Liver (tissue), 8 donors: ENCODE measurements at regions not wholly inside any gene's neighbourhood (a gene's known extent, or its start where the extent isn't known, plus 50 kb on each side); places are given as distances from the start of the nearest gene placed in this dataset.

Source experiments
- DNase-seq: peaks from one replicate; pipeline ENCODE4 v3.0.0-alpha.2; 2017; ENCODE audit warnings: low spot score
- H3K27ac ChIP-seq, 2 donors: one replicate each; pipeline ENCODE4 v1.7.0; 2013; ENCODE audit warnings: inconsistent platforms in 2 of 2, low read length in 2 of 2, control low read depth in 1 of 2, low read depth in 1 of 2, mild to moderate bottlenecking in 1 of 2
- H3K27me3 ChIP-seq, 4 donors: one replicate each; pipeline versions ENCODE4 v1.6.1 to v1.7.0; 2013; ENCODE audit warnings: low read length in 3 of 4, inconsistent platforms in 1 of 4, mild to moderate bottlenecking in 1 of 4, moderate library complexity in 1 of 4; ENCODE audit not compliant: control insufficient read depth in 4 of 4, insufficient read depth in 4 of 4
- H3K36me3 ChIP-seq, 4 donors: one replicate each; pipeline versions ENCODE4 v1.6.1 to v1.7.0; 2013; ENCODE audit warnings: low read length in 3 of 4, mild to moderate bottlenecking in 3 of 4, low read depth in 1 of 4, moderate library complexity in 1 of 4; ENCODE audit not compliant: control insufficient read depth in 4 of 4, insufficient read depth in 3 of 4
- H3K4me1 ChIP-seq, 4 donors: one replicate each; pipeline versions ENCODE4 v1.6.1 to v1.7.0; 2013; ENCODE audit warnings: low read length in 3 of 4, mild to moderate bottlenecking in 3 of 4, moderate library complexity in 1 of 4; ENCODE audit not compliant: control insufficient read depth in 4 of 4, insufficient read depth in 4 of 4
- H3K4me3 ChIP-seq, 3 donors: one replicate each; pipeline versions ENCODE4 v1.6.1 to v1.7.0; 2013; ENCODE audit warnings: low read length in 3 of 3, control low read depth in 1 of 3, low read depth in 1 of 3, mild to moderate bottlenecking in 1 of 3
- H3K9ac ChIP-seq, 2 donors: one replicate each; pipeline ENCODE4 v1.7.0; 2013; ENCODE audit warnings: low read length in 2 of 2, mild to moderate bottlenecking in 2 of 2, moderate library complexity in 2 of 2, control low read depth in 1 of 2, low read depth in 1 of 2
- H3K9me3 ChIP-seq, 4 donors: one replicate each; pipeline versions ENCODE4 v1.6.1 to v1.7.0; 2013; ENCODE audit warnings: low read length in 3 of 4; ENCODE audit not compliant: control insufficient read depth in 4 of 4
- EGR1 ChIP-seq, 2 donors: IDR thresholded peaks; 2 replicates each; pipeline ENCODE4 v1.6.1; 2016 to 2018; ENCODE audit warnings: antibody characterized with exemption in 2 of 2, low read depth in 2 of 2
- FOXA1 ChIP-seq: IDR thresholded peaks from 2 replicates; pipeline ENCODE4 v1.6.1; 2016; ENCODE audit warnings: antibody characterized with exemption
- FOXA2 ChIP-seq: IDR thresholded peaks from 2 replicates; pipeline ENCODE4 v1.6.1; 2016; ENCODE audit warnings: antibody characterized with exemption
- GABPA ChIP-seq, 2 donors: IDR thresholded peaks in 1 of 2; conservative IDR thresholded peaks in 1 of 2; 2 replicates each; pipeline ENCODE4 v1.6.1; 2016; ENCODE audit warnings: antibody characterized with exemption in 2 of 2, mild to moderate bottlenecking in 1 of 2, moderate library complexity in 1 of 2
- HNF4A ChIP-seq, 2 donors: conservative IDR thresholded peaks; 2 replicates each; pipeline ENCODE4 v1.6.1; 2016; ENCODE audit warnings: antibody characterized with exemption in 2 of 2, mild to moderate bottlenecking in 2 of 2
- HNF4G ChIP-seq: IDR thresholded peaks from 2 replicates; pipeline ENCODE4 v1.6.1; 2016; ENCODE audit warnings: antibody characterized with exemption
- JUND ChIP-seq, 2 donors: IDR thresholded peaks; 2 replicates each; pipeline ENCODE4 v1.6.1; 2016; ENCODE audit warnings: antibody characterized with exemption in 2 of 2
- NR2F2 ChIP-seq: IDR thresholded peaks from 2 replicates; pipeline ENCODE4 v1.6.1; 2016; ENCODE audit warnings: antibody characterized with exemption
- RAD21 ChIP-seq, 2 donors: IDR thresholded peaks; 2 replicates each; pipeline ENCODE4 v1.6.1; 2016; ENCODE audit warnings: antibody characterized with exemption in 2 of 2, mild to moderate bottlenecking in 2 of 2
- RXRA ChIP-seq, 2 donors: IDR thresholded peaks; 2 replicates each; pipeline ENCODE4 v1.6.1; 2017 to 2018; ENCODE audit warnings: antibody characterized with exemption in 2 of 2, mild to moderate bottlenecking in 1 of 2
- SP1 ChIP-seq: IDR thresholded peaks from 2 replicates; pipeline ENCODE4 v1.6.1; 2018; ENCODE audit warnings: antibody characterized with exemption, mild to moderate bottlenecking
- TAF1 ChIP-seq: conservative IDR thresholded peaks from 2 replicates; pipeline ENCODE4 v1.6.1; 2016; ENCODE audit warnings: antibody characterized with exemption, mild to moderate bottlenecking
- YY1 ChIP-seq: IDR thresholded peaks from 2 replicates; pipeline ENCODE4 v1.6.1; 2016; ENCODE audit warnings: antibody characterized with exemption, mild to moderate bottlenecking
- ZBTB33 ChIP-seq: IDR thresholded peaks from 2 replicates; pipeline ENCODE4 v1.6.1; 2016; ENCODE audit warnings: antibody characterized with exemption
- WGBS: extraction: QIAGEN DNeasy Blood & Tissue Kit; methylation state at CpG from one replicate; pipeline ENCODE4 v1.1.7; 2013; 5-methylcytosine and 5-hydroxymethylcytosine counted together
- TF ChIP-seq, protein P1 (sequence below): fragments of 150-350 bp; IDR thresholded peaks from 2 replicates; pipeline ENCODE4 v1.5.1; 2017; ENCODE audit warnings: improper control_type of control experiment, low read depth, low read length; ENCODE audit not compliant: missing input control
- TF ChIP-seq, protein P2 (sequence below): IDR thresholded peaks from 2 replicates; pipeline ENCODE4 v1.6.1; 2016; ENCODE audit warnings: antibody characterized with exemption
- TF ChIP-seq, protein P3 (sequence below): IDR thresholded peaks from 2 replicates; pipeline ENCODE4 v1.6.1; 2016; ENCODE audit warnings: antibody characterized with exemption, mild to moderate bottlenecking
- TF ChIP-seq, protein P4 (sequence below): IDR thresholded peaks from 2 replicates; pipeline ENCODE4 v1.6.1; 2016; ENCODE audit warnings: antibody characterized with exemption
- donor health status: healthy.
- donor health status: healthy.
- donor health status: healthy.
- donor health status: healthy.
- donor health status: healthy.

DNA sequence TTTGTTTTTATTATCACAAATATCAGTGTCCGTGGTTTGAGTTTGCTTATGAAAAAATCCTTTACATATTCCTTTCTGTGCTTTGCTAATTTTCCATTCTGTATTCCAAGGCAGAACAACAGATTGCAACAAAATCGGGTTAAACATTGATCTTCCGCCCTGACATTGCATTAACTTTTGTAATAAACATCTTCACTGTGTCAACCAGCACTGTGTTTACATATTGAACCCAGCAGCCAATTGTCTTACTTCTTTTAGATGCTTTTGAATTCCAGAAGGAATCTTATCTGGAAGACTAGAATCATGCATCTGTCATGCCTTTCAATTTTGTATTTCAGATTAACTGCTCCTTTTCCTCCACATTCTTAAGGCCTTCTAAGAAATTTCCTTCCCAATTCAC is 147.8 kb upstream of the CXXC4 start:
- Histone ChIP-seq H3K36me3 (no peaks in the 10 kb centered on the region), H3K4me3 (no peak overlapping the region), H3K27ac (no peak overlapping the region), H3K9ac (no peak overlapping the region), H3K4me1 (peaks cover 4 to 12% (median 7%) of the 10 kb centered on the region in 4 donors), H3K9me3 (no peaks in the 10 kb centered on the region), H3K27me3 (no peaks in the 10 kb centered on the region)
- peak; percentile 45 to 61 for TF ChIP-seq HNF4A (conservative IDR thresholded peaks at IDR 0.05)
- TF ChIP-seq HNF4G = no peak
- TF ChIP-seq, protein P1, sequence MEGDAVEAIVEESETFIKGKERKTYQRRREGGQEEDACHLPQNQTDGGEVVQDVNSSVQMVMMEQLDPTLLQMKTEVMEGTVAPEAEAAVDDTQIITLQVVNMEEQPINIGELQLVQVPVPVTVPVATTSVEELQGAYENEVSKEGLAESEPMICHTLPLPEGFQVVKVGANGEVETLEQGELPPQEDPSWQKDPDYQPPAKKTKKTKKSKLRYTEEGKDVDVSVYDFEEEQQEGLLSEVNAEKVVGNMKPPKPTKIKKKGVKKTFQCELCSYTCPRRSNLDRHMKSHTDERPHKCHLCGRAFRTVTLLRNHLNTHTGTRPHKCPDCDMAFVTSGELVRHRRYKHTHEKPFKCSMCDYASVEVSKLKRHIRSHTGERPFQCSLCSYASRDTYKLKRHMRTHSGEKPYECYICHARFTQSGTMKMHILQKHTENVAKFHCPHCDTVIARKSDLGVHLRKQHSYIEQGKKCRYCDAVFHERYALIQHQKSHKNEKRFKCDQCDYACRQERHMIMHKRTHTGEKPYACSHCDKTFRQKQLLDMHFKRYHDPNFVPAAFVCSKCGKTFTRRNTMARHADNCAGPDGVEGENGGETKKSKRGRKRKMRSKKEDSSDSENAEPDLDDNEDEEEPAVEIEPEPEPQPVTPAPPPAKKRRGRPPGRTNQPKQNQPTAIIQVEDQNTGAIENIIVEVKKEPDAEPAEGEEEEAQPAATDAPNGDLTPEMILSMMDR = no peak
- peak; percentile 84 for TF ChIP-seq FOXA2
- no peak for TF ChIP-seq YY1
- TF ChIP-seq GABPA (IDR thresholded peaks at IDR 0.05 in 1 of 2, conservative IDR thresholded peaks at IDR 0.05 in 1 of 2) = no peak
- peak in 1 of 2 donors; percentile 41 for TF ChIP-seq JUND (IDR thresholded peaks at IDR 0.05)
- TF ChIP-seq, protein P2, sequence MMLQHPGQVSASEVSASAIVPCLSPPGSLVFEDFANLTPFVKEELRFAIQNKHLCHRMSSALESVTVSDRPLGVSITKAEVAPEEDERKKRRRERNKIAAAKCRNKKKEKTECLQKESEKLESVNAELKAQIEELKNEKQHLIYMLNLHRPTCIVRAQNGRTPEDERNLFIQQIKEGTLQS = no peak
- TF ChIP-seq ZBTB33 = peak; percentile 34
- TF ChIP-seq FOXA1 = peak; percentile 80
- TF ChIP-seq, protein P3, sequence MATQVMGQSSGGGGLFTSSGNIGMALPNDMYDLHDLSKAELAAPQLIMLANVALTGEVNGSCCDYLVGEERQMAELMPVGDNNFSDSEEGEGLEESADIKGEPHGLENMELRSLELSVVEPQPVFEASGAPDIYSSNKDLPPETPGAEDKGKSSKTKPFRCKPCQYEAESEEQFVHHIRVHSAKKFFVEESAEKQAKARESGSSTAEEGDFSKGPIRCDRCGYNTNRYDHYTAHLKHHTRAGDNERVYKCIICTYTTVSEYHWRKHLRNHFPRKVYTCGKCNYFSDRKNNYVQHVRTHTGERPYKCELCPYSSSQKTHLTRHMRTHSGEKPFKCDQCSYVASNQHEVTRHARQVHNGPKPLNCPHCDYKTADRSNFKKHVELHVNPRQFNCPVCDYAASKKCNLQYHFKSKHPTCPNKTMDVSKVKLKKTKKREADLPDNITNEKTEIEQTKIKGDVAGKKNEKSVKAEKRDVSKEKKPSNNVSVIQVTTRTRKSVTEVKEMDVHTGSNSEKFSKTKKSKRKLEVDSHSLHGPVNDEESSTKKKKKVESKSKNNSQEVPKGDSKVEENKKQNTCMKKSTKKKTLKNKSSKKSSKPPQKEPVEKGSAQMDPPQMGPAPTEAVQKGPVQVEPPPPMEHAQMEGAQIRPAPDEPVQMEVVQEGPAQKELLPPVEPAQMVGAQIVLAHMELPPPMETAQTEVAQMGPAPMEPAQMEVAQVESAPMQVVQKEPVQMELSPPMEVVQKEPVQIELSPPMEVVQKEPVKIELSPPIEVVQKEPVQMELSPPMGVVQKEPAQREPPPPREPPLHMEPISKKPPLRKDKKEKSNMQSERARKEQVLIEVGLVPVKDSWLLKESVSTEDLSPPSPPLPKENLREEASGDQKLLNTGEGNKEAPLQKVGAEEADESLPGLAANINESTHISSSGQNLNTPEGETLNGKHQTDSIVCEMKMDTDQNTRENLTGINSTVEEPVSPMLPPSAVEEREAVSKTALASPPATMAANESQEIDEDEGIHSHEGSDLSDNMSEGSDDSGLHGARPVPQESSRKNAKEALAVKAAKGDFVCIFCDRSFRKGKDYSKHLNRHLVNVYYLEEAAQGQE = no peak
- peak; percentile 44 for TF ChIP-seq SP1
- TF ChIP-seq NR2F2 = no peak
- TF ChIP-seq TAF1 = no peak
- peak in 1 of 2 donors; percentile 25 for TF ChIP-seq EGR1 (IDR thresholded peaks at IDR 0.05; ENCODE audit: low read depth in 2 of 2)
- peak; percentile 9 to 31 for TF ChIP-seq RAD21 (IDR thresholded peaks at IDR 0.05)
- peak in 1 of 2 donors; percentile 39 for TF ChIP-seq RXRA (IDR thresholded peaks at IDR 0.05)
- TF ChIP-seq, protein P4, sequence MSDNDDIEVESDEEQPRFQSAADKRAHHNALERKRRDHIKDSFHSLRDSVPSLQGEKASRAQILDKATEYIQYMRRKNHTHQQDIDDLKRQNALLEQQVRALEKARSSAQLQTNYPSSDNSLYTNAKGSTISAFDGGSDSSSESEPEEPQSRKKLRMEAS = no peak
- no peak for DNase-seq
- WGBS = 25% methylated on average over 3 of the region's 3 CpGs
